ENCODE measurements at regions not wholly inside any gene's neighbourhood (a gene's known extent, or its start where the extent isn't known, plus 50 kb on each side); places are given as distances from the start of the nearest gene placed in this dataset.
"Not testable (repeated sequence)": the region's sequence is repeated elsewhere in the genome, so short reads cannot be mapped to it uniquely, and the experiment has no call there.

DNA sequence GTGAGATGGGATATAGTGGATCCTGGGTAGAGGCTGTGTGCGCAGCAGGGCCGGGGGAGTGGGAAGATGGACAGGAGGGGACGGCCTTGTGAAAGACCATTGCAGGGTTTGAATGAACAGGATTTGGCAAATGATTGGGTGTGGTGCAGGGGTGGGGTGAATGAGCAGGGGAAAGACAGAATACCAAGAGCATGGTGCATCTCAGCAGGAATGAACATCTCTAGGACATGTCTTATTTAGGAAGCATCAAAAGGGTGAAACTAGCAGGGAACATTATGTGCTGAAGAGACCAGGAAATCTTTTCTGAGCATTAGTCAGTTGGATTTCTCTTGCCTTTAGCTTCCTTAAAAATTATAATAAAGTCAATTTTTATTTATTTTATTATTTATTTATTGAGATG is 60.6 kb upstream of the SLC2A1 start:
- Histone ChIP-seq H3K4me1 (no peaks in the 10 kb centered on the region), H3K27ac (replicated peaks) (no peak overlapping the region), H3K4me3 (no peak overlapping the region), H3K27me3 (ENCODE audit: low read depth) (peaks cover 5% of the 10 kb centered on the region), H3K9me3 (replicated peaks) (no peaks in the 10 kb centered on the region), H3K36me3 (no peaks in the 10 kb centered on the region)
- intact Hi-C loops (cut with micrococcal nuclease), result no loop called here
- TF ChIP-seq, protein P1, sequence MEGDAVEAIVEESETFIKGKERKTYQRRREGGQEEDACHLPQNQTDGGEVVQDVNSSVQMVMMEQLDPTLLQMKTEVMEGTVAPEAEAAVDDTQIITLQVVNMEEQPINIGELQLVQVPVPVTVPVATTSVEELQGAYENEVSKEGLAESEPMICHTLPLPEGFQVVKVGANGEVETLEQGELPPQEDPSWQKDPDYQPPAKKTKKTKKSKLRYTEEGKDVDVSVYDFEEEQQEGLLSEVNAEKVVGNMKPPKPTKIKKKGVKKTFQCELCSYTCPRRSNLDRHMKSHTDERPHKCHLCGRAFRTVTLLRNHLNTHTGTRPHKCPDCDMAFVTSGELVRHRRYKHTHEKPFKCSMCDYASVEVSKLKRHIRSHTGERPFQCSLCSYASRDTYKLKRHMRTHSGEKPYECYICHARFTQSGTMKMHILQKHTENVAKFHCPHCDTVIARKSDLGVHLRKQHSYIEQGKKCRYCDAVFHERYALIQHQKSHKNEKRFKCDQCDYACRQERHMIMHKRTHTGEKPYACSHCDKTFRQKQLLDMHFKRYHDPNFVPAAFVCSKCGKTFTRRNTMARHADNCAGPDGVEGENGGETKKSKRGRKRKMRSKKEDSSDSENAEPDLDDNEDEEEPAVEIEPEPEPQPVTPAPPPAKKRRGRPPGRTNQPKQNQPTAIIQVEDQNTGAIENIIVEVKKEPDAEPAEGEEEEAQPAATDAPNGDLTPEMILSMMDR (IDR thresholded peaks at IDR 0.05; ENCODE audit: borderline replicate concordance), result no peak
- DNase-seq, result no peak

DNA sequence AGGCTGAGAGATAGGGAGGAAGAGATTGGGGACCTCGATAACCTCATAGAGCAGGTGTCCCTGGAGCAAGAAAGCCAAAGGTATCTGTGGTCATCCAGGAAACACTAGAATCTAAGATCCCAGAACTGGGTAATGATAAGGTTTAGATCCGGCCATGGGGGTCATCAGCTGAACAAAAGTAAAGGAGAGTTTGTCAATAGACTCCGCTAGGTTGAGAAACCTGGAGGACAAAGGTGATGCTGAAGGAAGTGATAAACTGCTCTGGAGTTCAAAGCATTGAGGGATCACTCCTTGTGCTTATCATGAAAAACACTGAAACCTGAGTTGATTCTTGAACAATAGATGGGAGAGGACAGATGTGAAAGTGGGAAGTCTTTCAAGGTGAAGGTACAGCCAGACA is 59.5 kb upstream of the SLC2A1 start:
- Histone ChIP-seq H3K27me3 (ENCODE audit: low read depth) (peaks cover 10% of the 10 kb centered on the region), H3K27ac (replicated peaks) (no peak overlapping the region), H3K9me3 (replicated peaks) (no peaks in the 10 kb centered on the region), H3K36me3 (no peaks in the 10 kb centered on the region), H3K4me1 (no peaks in the 10 kb centered on the region), H3K4me3 (no peak overlapping the region)
- intact Hi-C loops (cut with micrococcal nuclease), result no loop called here
- no peak for DNase-seq
- TF ChIP-seq, protein P1 (IDR thresholded peaks at IDR 0.05; ENCODE audit: borderline replicate concordance), result no peak

DNA sequence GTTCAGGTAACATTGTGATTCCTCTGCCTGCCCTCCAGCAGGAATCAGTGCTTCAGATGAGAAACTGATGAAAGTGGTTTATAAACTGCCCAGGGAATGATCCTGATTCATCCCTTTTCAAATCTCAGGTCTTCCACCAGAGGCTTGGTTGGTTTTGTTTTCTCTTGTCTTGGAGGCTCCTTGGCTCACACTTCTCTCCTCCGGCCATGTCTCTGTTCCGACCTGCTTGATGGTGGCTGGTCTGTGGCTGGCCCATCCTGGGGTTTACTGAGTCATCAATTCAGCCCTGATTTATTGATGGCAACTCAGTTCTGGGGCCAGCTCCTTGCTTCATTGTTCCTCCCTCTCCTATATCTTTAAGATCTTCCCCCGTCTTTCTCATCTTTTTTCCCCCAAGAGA is 56.6 kb upstream of the SLC2A1 start:
- DNase-seq, result no peak
- intact Hi-C loops (cut with micrococcal nuclease), result no loop called here
- no peak overlapping the region for H3K27ac ChIP-seq (replicated peaks)

DNA sequence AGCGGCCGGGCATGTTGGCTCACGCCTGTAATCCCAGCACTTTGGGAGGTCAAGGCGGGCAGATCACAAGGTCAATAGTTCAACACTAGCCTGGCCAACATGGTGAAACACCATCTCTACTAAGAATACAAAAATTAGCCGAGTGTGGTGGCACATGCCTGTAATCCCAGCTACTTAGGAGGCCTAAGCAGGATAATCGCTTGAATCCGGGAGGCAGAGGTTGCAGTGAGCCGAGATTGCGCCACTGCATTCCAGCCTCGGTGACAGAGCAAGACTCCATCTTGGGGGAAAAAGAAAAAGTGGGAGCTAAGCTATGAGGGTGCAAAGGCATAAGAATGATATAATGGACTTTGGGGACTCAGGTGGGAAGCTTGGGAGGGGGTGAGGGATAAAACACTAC is 55.9 kb upstream of the SLC2A1 start:
- intact Hi-C loops (cut with micrococcal nuclease); H3K27me3 ChIP-seq (ENCODE audit: low read depth); H3K9me3 ChIP-seq (replicated peaks); DNase-seq; H3K36me3 ChIP-seq; H3K27ac ChIP-seq (replicated peaks); H3K4me3 ChIP-seq; H3K4me1 ChIP-seq: not testable (repeated sequence)

More for the DNA sequence above, 56.6 kb upstream of the SLC2A1 start:
- H3K36me3 ChIP-seq, result no peaks in the 10 kb centered on the region
- H3K4me1 ChIP-seq, result no peaks in the 10 kb centered on the region
- H3K4me3 ChIP-seq, result no peak overlapping the region
- no peaks in the 10 kb centered on the region for H3K9me3 ChIP-seq (replicated peaks)
- peaks cover 10% of the 10 kb centered on the region for H3K27me3 ChIP-seq (ENCODE audit: low read depth)
- TF ChIP-seq, protein P1 (IDR thresholded peaks at IDR 0.05; ENCODE audit: borderline replicate concordance), result no peak

DNA sequence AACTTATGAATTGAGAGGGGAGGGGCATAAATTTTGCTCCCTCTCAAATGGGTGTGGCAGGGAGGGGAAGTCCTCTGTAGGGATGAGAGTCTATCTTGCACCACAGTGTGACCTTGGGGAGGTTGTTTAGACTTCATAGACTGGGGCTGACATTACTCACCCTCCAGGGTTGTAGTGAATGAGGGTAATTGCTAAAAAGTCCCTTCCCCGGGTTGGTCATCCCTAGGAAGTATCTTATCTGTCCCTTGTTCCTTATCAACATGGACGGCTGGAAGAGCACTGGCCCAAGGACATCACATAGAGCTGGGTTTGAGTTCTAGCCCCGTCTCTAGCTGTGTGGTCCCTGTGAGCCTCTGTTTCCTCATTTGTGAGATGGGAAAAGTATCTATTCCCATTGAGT is 52.4 kb upstream of the SLC2A1 start:
- Histone ChIP-seq H3K4me3 (no peak overlapping the region), H3K4me1 (peaks cover 4% of the 10 kb centered on the region), H3K36me3 (no peaks in the 10 kb centered on the region), H3K9me3 (replicated peaks) (no peaks in the 10 kb centered on the region), H3K27ac (replicated peaks) (no peak overlapping the region), H3K27me3 (ENCODE audit: low read depth) (peaks cover 31% of the 10 kb centered on the region)
- intact Hi-C loops (cut with micrococcal nuclease), result no loop called here
- TF ChIP-seq, protein P1 (IDR thresholded peaks at IDR 0.05; ENCODE audit: borderline replicate concordance), result no peak
- DNase-seq, result no peak

DNA sequence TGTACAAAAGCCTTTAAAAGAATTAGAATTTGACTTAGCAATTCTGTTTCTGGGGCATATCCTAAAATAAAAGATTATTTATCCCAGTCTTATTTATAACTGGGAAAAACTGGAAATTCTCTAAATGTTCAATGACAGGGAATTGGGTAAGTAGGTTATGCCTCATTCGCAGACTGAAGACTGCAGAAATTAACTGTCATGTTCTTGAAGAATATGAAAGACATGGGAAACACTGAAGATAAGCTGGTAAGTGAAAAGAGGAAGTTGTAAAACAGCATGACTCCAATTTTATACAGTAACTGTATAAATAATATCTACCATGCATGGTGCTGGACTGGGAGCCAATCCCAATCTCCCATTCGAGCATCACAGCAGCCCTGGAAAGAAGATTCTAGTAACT is 50.6 kb upstream of the SLC2A1 start:
- Histone ChIP-seq H3K27me3 (ENCODE audit: low read depth) (peaks cover 39% of the 10 kb centered on the region), H3K27ac (replicated peaks) (no peak overlapping the region), H3K4me1 (peaks cover 4% of the 10 kb centered on the region), H3K4me3 (no peak overlapping the region), H3K36me3 (no peaks in the 10 kb centered on the region), H3K9me3 (replicated peaks) (no peaks in the 10 kb centered on the region)
- TF ChIP-seq, protein P1 (IDR thresholded peaks at IDR 0.05; ENCODE audit: borderline replicate concordance), result no peak
- intact Hi-C loops (cut with micrococcal nuclease), result no loop called here
- no peak for DNase-seq
